OCI-LY3 (cell line): ENCODE measurements at regions not wholly inside any gene's neighbourhood (a gene's known extent, or its start where the extent isn't known, plus 50 kb on each side); places are given as distances from the start of the nearest gene placed in this dataset.

ENCODE experiments used
- H2AFZ ChIP-seq: fragments of 200-600, 300-600 bp; shearing (Covaris generic); 2 replicates; pipeline ENCODE4 v1.6.0; 2014; ENCODE audit warnings: antibody characterized with exemption, low read depth, low read length
- H3K27ac ChIP-seq: fragments of 200-600, 300-600 bp; sonication (generic); 2 replicates; pipeline ENCODE4 v1.5.1; 2014; ENCODE audit warnings: mild to moderate bottlenecking, low read length, moderate library complexity, mixed read lengths
- H3K27me3 ChIP-seq: fragments of 200-600, 300-600 bp; sonication (generic); 2 replicates; pipeline ENCODE4 v1.6.1; 2014; ENCODE audit warnings: low read depth, low read length, mixed read lengths
- H3K36me3 ChIP-seq: fragments of 200-600, 300-600 bp; sonication (generic); replicated peaks from 2 replicates; pipeline ENCODE3; 2014; ENCODE audit warnings: low read depth, low read length, mixed read lengths
- H3K4me1 ChIP-seq: fragments of 300-600, 200-600 bp; sonication (generic); 2 replicates; pipeline ENCODE4 v1.6.1; 2014; ENCODE audit warnings: low read length, mixed read lengths
- H3K4me2 ChIP-seq: fragments of 200-600, 300-600 bp; sonication (generic); 2 replicates; pipeline ENCODE4 v1.6.1; 2014; ENCODE audit warnings: low read length, mixed read lengths
- H3K4me3 ChIP-seq: fragments of 300-600, 200-600 bp; sonication (generic); 2 replicates; pipeline ENCODE4 v1.5.1; 2014; ENCODE audit warnings: antibody characterized with exemption, mild to moderate bottlenecking, low read length, moderate library complexity
- H3K79me2 ChIP-seq: fragments of 300-600, 200-600 bp; shearing (Covaris generic); 2 replicates; pipeline ENCODE4 v1.6.1; 2014; ENCODE audit warnings: mild to moderate bottlenecking, low read length, mixed read lengths
- H3K9ac ChIP-seq: fragments of 300-600, 200-600 bp; shearing (Covaris generic); 2 replicates; pipeline ENCODE4 v1.6.0; 2014; ENCODE audit warnings: mild to moderate bottlenecking, low read length, moderate library complexity
- H3K9me3 ChIP-seq: fragments of 200-600, 300-600 bp; shearing (Covaris generic); 2 replicates; pipeline ENCODE4 v1.6.1; 2014; ENCODE audit warnings: low read length, mixed read lengths; ENCODE audit not compliant: insufficient read depth
- H4K20me1 ChIP-seq: fragments of 200-600, 300-600 bp; sonication (generic); 2 replicates; pipeline ENCODE4 v1.6.1; 2016; ENCODE audit warnings: low read length, mixed read lengths; ENCODE audit not compliant: insufficient read depth
- CTCF ChIP-seq: fragments of 200-600, 300-600 bp; sonication (generic); IDR thresholded peaks from 2 replicates; pipeline ENCODE4 v1.5.1; 2014; ENCODE audit warnings: antibody characterized with exemption, low read length, low read depth
- EZH2phosphoT487 ChIP-seq: fragments of 200-600 bp; shearing (Covaris generic); IDR thresholded peaks from 2 replicates; pipeline ENCODE4 v1.6.1; 2018; ENCODE audit warnings: antibody characterized with exemption, mixed run types, low read depth

- Histone ChIP-seq H3K79me2 (peaks cover 45% of the 10 kb centered on the region), H3K27me3 (no peaks in the 10 kb centered on the region), H3K36me3 (peaks cover 6% of the 10 kb centered on the region), H3K27ac (peak overlapping the region; percentile 97), H3K4me3 (peak overlapping the region; percentile 80), H3K9ac (peak overlapping the region; percentile 91), H2AFZ (no peak overlapping the region), H4K20me1 (no peaks in the 10 kb centered on the region), H3K9me3 (no peaks in the 10 kb centered on the region), H3K4me2 (peak overlapping the region; percentile 97), H3K4me1 (peaks cover 65% of the 10 kb centered on the region)
- TF ChIP-seq EZH2phosphoT487 (no peak), CTCF (no peak)
These were observed 52.2 kb upstream of the HGFAC start for GRCh38 chr4:3389233-3390215.

GRCh38 chr4:3390288-3390811, 51.4 kb upstream of the HGFAC start:
- Histone ChIP-seq H3K79me2 (peaks cover 53% of the 10 kb centered on the region), H3K4me3 (peak overlapping the region; percentile 80), H3K4me1 (peaks cover 65% of the 10 kb centered on the region), H3K9ac (peak overlapping the region; percentile 91), H3K36me3 (peaks cover 11% of the 10 kb centered on the region), H3K4me2 (peak overlapping the region; percentile 97), H2AFZ (no peak overlapping the region), H4K20me1 (no peaks in the 10 kb centered on the region), H3K9me3 (no peaks in the 10 kb centered on the region), H3K27ac (peak overlapping the region; percentile 97), H3K27me3 (no peaks in the 10 kb centered on the region)
- TF ChIP-seq CTCF, result no peak
- TF ChIP-seq EZH2phosphoT487, result no peak

GRCh38 chr4:3391422-3391821, 50.3 kb upstream of the HGFAC start:
- H3K9me3 ChIP-seq, result no peaks in the 10 kb centered on the region
- H3K4me2 ChIP-seq, result peak overlapping the region; percentile 97
- H3K36me3 ChIP-seq, result peaks cover 18% of the 10 kb centered on the region
- peaks cover 64% of the 10 kb centered on the region for H3K79me2 ChIP-seq
- H3K27ac ChIP-seq, result peak overlapping the region; percentile 97
- no peak overlapping the region for H2AFZ ChIP-seq
- H4K20me1 ChIP-seq, result no peaks in the 10 kb centered on the region
- no peaks in the 10 kb centered on the region for H3K27me3 ChIP-seq
- peak overlapping the region; percentile 91 for H3K9ac ChIP-seq
- TF ChIP-seq CTCF (no peak), EZH2phosphoT487 (no peak)
- H3K4me1 ChIP-seq, result peaks cover 57% of the 10 kb centered on the region
- peak overlapping the region; percentile 80 for H3K4me3 ChIP-seq
